ENCODE measurements at regions not wholly inside any gene's neighbourhood (a gene's known extent, or its start where the extent isn't known, plus 50 kb on each side); places are given as distances from the start of the nearest gene placed in this dataset.
"Not testable (repeated sequence)": the region's sequence is repeated elsewhere in the genome, so short reads cannot be mapped to it uniquely, and the experiment has no call there.

- DNase-seq, result no peak
Observed at GRCh38 chr6:112821476-112821875, 474.3 kb downstream of the RFPL4B start.

DNA sequence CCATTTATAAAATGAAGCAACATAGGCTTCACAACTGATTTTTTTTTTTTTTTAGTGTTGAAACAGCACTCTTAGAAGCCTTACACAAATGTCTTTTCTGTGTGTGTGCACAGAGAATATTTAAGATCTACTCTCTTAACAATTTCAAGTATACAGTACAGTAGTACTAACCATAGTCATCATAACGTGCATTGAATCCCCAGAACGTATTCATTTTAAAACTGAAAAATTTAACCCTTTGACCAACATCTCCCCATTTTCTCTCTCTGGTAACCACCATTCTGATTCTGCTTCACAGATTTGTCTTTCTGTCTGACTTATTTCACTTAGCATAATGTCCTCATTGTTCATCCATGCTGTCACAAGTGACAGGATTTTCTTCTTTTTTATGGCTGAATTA lies 475.6 kb downstream of the RFPL4B start:
- DNase-seq, result no peak

GRCh38 chr6:112827793-112828192 lies 480.7 kb downstream of the RFPL4B start:
- DNase-seq, result no peak

- DNase-seq, result no peak
Observed at GRCh38 chr6:112831022-112831421, 483.9 kb downstream of the RFPL4B start.

- DNase-seq, result no peak
Observed at GRCh38 chr6:112833581-112834131, 486.5 kb downstream of the RFPL4B start.

DNA sequence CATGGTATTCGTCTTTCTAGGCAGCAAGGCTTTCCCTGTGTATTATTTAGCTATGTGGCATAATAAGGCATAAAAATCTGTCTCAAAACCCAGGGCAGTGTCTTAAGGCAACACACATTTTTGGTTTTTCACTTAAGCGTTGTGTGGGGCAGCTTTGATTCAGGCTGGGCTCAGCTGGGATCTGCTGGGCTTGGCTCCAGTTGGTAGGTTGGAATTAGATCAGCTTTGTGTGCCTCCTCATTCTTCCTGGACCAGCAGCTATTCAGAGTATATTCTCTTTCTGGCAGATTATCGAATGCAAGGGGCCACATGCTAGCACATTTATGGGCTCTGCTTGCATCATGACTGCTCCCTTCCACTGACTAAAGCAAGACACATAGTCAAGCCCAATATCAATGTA lies 487.9 kb downstream of the RFPL4B start:
- no peak for DNase-seq

GRCh38 chr6:112839525-112839961 lies 492.4 kb downstream of the RFPL4B start:
- no peak for DNase-seq

DNA sequence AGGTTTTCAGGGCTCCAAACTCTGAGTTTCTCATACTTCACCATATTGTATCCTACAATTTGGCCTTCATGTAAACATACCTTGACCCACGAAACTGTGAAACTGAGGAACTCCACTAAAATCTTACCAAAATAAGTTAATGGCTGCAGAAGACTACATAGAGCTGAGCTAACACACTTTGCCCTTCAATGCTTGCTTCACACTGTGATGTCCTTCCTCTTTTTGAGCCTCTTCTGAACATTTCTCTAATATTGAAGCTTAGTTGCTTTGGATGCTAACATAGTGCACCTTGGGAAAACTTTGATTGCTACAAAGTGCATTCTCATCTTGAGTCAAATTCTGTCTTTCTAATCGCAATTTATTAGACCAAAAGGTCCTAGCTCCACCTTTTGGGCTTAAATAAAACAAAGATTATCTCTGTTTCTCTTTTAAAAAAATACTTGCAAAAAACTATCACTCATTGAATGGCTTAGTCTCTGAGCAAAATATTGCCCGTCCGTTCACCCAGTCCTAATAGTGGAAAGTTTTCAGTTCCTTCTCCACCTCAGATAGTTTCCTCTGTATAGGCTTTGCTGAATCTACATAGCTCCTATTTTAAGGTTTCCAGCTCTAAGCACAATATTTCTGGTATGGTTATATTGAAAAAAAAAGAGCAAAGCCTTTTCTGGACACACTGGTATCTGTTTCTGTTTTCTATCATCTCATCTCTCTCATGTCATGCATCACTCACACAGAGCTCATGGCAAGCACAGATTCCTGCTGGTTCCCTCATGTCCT lies 494.6 kb downstream of the RFPL4B start:
- DNase-seq, result no peak

DNA sequence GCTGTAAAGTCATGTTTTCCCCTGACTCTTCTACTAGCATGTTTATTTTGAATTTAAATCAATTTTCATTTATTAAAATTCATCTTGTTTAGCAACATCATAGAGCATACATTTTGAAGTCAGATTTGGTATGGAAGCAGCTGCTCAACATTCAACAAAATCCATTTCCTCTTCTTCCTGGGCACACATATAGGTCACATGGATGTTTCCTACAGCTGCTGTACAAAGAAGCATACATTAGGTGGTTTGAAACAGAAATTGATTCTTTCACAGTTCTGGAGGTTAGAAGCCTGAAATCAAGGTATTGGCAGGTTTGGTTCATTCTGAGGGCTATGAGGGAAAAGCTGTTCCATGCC lies 495.2 kb downstream of the RFPL4B start:
- DNase-seq, result no peak

- no peak for DNase-seq
Observed at GRCh38 chr6:112846681-112847080, 499.6 kb downstream of the RFPL4B start.

DNA sequence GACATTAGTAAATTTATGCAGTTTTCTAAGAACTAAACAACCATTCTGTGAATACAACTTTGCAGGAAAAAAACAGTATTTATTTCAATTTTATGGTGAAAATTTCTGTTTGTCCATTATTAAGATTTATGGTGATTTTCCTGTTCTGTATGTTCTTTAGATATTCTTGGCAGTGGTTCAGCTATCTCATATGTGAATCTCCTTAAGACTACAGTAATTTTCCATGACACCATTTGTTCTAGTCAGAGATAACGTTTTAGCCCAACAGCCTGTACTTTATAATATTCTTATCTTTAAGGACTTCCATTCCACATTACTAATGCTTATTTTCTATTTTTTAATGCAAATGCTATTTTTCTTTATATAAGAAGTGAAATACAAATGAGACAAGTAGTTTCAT lies 504.0 kb downstream of the RFPL4B start:
- DNase-seq, result no peak

GRCh38 chr6:112853162-112853561 lies 506.0 kb downstream of the RFPL4B start:
- DNase-seq, result no peak

DNA sequence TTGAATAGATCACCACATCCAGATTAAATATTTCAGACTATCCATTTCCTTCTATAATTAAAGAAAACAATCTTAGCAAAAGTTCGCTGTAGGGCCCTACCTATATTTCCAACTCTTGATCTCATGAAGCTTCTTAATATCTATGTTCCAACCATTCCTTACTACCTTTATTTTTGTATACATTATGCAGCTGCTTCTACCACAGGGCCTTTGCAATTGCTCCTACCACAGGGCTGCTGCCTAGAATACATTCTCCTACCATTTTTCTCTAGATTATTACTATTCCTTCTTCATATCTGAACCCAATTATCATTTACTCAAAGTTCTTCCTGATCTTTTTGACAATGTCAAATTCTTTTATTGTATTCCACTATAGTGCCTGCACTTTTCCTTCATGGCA lies 516.6 kb downstream of the RFPL4B start:
- no peak for DNase-seq

DNA sequence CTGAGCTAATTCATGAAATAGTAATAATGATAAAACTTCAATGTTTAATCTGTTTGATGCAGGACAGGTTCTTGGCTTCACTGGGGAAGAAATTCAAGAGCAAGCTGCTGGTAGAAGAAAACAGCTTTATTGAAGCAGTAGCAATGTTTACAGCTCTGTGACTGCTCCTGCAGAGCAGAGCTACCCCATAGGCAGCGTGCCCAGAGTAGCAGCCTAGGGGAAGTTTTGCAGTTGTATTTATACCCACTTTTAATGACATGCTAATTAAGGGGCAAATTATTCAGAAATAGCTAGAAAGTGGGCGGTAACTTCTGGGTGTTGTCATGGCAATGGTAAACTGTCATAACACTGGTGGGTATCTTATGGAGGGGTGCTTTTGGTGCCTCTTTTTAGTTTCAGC lies 518.0 kb downstream of the RFPL4B start:
- DNase-seq, result no peak

GRCh38 chr6:112874881-112875280 lies 527.8 kb downstream of the RFPL4B start:
- DNase-seq, result no peak

- DNase-seq, result no peak
Observed at GRCh38 chr6:112877134-112878100, 530.3 kb downstream of the RFPL4B start.

DNA sequence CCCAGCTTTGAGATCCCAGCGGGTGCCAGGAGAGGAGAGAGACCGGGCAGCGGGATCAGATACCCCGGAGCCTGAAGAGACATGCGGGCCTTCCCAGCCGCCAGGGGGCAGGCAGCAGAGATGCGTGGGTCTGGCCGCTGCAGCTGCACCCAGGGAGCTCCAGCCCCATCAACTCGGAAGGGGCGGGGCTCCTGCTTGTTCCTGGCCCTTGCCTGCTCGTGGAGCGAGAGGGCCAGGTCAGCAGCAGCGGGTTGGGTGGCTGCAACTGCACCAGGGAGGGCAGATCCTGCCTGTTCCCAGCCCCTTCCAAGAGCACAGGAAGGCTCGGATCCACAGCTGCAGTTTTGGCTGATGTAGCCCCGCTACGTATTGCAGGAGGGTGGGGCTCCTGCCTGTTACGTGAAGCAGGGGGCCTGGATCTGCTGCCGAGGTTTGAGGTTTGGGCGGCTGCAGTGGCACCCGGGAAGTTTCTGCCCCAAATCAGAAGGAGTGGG lies 532.8 kb downstream of the RFPL4B start:
- DNase-seq, result no peak

GRCh38 chr6:112881027-112881426 lies 533.9 kb downstream of the RFPL4B start:
- DNase-seq, result no peak

DNA sequence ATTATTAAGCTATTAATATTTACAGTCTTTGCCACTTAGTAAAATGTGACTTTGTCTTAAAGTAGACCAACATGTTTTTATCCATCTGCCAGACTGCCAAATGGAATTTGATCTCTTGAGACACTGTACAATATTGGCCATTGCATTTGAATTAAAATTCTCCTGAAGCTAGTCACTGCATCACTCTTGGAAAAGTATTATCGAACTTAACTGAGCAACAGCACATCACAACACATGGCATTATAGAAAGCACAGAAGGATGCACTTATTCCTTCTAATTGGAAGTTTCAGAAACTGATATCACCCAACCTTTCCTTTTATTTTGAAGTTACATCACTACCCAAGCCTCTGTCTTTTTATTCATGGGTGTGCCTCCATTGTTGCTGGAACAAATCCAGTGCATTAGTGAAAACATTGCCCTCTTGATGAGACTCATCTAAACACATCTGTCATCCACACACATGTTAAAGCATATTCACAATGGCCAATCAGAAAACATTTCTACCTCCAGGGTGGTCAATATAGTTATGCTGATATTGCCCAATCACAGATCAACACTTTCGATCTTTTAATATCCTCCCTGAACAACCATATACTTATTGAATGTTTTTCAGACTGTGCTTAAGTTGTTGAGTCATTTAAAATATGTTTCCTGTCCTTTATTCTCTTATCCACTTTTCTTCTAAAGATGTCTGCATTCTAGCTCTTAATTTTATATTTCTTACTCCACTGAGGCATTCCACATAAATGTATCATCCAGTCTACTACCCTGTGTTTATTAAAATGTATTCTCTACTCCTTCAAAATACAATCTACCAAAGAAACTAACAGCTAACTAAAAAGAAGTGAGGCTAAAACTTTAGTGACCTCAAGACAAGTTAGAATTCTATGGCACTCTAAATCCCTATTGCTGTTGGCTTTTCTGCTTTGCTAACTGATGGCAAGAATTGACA lies 535.0 kb downstream of the RFPL4B start:
- DNase-seq, result no peak

GRCh38 chr6:112883095-112883494 lies 536.0 kb downstream of the RFPL4B start:
- no peak for DNase-seq

DNA sequence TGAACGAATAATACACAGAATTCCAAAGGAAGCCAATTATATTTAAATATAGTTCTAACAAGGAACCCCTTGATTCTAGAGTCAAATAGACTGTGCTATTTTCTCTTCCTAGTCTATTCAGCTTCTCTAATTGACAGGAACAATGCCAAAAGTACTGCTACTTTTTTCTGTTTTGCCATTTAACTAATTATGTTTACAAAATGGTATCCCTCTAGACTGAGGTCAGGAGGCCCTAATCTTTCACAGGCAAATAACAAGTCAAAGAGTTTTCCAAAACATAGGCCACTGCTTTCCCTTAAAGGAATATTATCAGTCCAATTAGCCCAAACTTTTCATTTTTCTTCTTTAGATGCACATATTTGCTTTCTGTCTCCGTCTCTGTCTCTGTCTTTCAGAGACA lies 539.3 kb downstream of the RFPL4B start:
- DNase-seq, result no peak

DNA sequence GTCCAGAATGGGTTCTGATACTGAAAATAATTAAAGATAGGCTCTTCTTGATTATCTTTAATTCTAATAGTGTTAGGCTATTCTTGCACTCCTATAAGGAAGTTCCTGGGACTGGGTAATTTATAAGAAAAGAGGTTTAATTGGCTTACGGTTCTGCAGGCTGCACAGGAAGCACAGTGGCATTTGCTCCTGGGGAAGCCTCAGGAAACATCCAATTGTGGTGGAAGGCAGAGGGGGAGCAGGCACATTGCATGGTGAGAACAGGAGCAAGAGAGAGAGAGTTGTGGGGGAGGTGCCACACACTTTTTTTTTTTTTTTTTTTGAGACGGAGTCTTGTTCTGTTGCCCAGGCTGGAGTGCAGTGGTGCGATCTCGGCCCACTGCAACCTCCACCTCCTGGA lies 540.3 kb downstream of the RFPL4B start:
- DNase-seq, result not testable (repeated sequence)
